ENCODE measurements at regions not wholly inside any gene's neighbourhood (a gene's known extent, or its start where the extent isn't known, plus 50 kb on each side); places are given as distances from the start of the nearest gene placed in this dataset.

DNA sequence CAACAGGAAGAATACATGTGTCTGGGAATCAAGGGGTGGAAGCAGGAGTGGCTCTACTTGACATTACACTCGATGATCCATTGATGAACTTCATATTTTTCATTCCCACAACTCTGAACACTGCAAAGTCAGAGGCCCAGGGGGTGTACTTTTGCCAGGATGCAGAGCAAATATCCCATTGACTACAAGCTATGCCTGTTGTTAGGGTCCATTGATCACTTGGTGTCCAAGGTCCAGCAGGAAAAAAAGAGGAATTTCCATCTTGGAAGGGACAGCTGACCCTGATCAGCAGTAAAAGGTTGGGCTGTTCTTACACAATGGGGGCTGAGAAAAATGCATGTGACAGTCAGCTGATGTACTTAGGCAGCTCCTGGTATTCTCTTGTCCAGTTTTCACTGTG is 118.5 kb upstream of the MAP1B start (continued):
- TF ChIP-seq, protein P1, sequence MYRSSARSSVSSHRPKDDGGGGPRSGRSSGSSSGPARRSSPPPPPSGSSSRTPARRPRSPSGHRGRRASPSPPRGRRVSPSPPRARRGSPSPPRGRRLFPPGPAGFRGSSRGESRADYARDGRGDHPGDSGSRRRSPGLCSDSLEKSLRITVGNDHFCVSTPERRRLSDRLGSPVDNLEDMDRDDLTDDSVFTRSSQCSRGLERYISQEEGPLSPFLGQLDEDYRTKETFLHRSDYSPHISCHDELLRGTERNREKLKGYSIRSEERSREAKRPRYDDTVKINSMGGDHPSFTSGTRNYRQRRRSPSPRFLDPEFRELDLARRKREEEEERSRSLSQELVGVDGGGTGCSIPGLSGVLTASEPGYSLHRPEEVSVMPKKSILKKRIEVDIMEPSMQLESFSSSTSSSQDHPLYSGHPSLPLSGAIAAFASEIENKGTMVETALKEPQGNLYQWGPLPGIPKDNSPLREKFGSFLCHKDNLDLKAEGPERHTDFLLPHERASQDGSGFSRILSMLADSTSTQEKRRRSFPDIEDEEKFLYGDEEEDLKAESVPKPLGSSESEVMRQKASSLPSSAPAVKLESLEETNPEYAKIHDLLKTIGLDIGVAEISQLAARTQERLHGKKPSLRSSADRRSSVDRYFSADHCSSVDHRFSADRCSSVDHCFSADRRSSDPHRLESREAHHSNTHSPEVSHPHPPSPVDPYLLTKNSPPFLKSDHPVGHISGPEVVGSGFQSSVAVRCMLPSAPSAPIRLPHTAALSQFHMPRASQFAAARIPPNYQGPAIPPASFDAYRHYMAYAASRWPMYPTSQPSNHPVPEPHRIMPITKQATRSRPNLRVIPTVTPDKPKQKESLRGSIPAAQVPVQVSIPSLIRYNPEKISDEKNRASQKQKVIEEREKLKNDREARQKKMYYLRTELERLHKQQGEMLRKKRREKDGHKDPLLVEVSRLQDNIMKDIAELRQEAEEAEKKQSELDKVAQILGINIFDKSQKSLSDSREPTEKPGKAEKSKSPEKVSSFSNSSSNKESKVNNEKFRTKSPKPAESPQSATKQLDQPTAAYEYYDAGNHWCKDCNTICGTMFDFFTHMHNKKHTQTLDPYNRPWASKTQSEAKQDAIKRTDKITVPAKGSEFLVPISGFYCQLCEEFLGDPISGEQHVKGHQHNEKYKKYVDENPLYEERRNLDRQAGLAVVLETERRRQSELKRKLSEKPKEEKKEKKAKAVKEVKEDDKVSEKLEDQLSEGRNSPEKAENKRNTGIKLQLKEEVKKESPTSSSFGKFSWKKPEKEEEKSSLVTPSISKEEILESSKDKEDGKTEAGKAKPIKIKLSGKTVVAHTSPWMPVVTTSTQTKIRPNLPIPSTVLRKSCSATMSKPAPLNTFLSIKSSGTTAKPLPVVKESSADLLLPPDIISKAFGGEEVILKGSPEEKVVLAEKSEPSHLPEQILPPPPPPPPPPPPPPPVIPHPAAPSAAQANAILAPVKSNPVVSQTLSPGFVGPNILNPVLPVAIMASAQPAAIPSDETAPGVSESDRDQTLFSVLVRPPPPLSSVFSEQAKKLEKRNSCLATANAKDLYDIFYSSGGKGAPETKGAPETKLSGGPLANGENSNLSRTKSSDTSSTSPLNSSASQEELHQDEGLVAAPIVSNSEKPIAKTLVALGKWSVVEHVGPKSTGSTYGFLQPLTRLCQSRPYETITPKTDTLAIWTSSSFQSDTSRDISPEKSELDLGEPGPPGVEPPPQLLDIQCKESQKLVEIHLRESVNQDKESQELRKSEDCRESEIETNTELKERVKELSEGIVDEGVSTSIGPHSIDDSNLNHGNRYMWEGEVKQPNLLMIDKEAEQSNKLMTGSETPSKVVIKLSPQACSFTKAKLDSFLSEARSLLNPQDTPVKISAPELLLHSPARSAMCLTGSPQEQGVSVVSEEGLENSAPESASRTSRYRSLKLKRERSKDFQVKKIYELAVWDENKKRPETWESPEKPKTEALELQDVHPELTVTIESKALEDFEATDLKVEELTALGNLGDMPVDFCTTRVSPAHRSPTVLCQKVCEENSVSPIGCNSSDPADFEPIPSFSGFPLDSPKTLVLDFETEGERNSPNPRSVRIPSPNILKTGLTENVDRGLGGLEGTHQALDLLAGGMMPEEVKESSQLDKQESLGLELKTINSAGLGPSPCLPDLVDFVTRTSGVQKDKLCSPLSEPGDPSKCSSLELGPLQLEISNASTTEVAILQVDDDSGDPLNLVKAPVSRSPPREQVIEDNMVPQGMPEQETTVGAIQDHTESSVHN (CRISPR knock-in tag; IDR thresholded peaks at IDR 0.05), result no peak
- no peak for TF ChIP-seq GATAD1 (CRISPR knock-in tag; IDR thresholded peaks at IDR 0.05)
- TF ChIP-seq, protein P2, sequence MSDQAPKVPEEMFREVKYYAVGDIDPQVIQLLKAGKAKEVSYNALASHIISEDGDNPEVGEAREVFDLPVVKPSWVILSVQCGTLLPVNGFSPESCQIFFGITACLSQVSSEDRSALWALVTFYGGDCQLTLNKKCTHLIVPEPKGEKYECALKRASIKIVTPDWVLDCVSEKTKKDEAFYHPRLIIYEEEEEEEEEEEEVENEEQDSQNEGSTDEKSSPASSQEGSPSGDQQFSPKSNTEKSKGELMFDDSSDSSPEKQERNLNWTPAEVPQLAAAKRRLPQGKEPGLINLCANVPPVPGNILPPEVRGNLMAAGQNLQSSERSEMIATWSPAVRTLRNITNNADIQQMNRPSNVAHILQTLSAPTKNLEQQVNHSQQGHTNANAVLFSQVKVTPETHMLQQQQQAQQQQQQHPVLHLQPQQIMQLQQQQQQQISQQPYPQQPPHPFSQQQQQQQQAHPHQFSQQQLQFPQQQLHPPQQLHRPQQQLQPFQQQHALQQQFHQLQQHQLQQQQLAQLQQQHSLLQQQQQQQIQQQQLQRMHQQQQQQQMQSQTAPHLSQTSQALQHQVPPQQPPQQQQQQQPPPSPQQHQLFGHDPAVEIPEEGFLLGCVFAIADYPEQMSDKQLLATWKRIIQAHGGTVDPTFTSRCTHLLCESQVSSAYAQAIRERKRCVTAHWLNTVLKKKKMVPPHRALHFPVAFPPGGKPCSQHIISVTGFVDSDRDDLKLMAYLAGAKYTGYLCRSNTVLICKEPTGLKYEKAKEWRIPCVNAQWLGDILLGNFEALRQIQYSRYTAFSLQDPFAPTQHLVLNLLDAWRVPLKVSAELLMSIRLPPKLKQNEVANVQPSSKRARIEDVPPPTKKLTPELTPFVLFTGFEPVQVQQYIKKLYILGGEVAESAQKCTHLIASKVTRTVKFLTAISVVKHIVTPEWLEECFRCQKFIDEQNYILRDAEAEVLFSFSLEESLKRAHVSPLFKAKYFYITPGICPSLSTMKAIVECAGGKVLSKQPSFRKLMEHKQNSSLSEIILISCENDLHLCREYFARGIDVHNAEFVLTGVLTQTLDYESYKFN (CRISPR knock-in tag; conservative IDR thresholded peaks at IDR 0.05), result peak; percentile 68
- TF ChIP-seq SNAI1 (CRISPR knock-in tag; IDR thresholded peaks at IDR 0.05; ENCODE audit: borderline replicate concordance), result no peak
- TF ChIP-seq ARID2 (CRISPR knock-in tag; IDR thresholded peaks at IDR 0.05; ENCODE audit: borderline replicate concordance), result no peak
- no peak for TF ChIP-seq ZNF335 (CRISPR knock-in tag; IDR thresholded peaks at IDR 0.05)
- peak; percentile 34; the same call in 1 of the 2 replicates for TF ChIP-seq FOXO1 (CRISPR knock-in tag; IDR thresholded peaks at IDR 0.05)
- no peak for TF ChIP-seq ZNF660 (CRISPR knock-in tag; IDR thresholded peaks at IDR 0.05; ENCODE audit: borderline replicate concordance, low read depth)
- TF ChIP-seq NKX3-1 (CRISPR knock-in tag; IDR thresholded peaks at IDR 0.05), result no peak
- no peak for TF ChIP-seq SRSF4 (IDR thresholded peaks at IDR 0.05; ENCODE audit: low read depth, low read length, poor library complexity, severe bottlenecking)
- TF ChIP-seq ELF3 (CRISPR knock-in tag; IDR thresholded peaks at IDR 0.05), result no peak
- TF ChIP-seq MAF1 (CRISPR knock-in tag; IDR thresholded peaks at IDR 0.05; ENCODE audit: borderline replicate concordance), result no peak
- TF ChIP-seq, protein P3, sequence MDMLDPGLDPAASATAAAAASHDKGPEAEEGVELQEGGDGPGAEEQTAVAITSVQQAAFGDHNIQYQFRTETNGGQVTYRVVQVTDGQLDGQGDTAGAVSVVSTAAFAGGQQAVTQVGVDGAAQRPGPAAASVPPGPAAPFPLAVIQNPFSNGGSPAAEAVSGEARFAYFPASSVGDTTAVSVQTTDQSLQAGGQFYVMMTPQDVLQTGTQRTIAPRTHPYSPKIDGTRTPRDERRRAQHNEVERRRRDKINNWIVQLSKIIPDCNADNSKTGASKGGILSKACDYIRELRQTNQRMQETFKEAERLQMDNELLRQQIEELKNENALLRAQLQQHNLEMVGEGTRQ (IDR thresholded peaks at IDR 0.05; ENCODE audit: low read depth, low read length), result 0 out of 2 replicates have a peak, but pooled peaks have one; percentile 4
- TF ChIP-seq, protein P3 (CRISPR knock-in tag; IDR thresholded peaks at IDR 0.05; ENCODE audit: borderline replicate concordance), result peak; percentile 42; the same call in 1 of the 2 replicates
- TF ChIP-seq, protein P4, sequence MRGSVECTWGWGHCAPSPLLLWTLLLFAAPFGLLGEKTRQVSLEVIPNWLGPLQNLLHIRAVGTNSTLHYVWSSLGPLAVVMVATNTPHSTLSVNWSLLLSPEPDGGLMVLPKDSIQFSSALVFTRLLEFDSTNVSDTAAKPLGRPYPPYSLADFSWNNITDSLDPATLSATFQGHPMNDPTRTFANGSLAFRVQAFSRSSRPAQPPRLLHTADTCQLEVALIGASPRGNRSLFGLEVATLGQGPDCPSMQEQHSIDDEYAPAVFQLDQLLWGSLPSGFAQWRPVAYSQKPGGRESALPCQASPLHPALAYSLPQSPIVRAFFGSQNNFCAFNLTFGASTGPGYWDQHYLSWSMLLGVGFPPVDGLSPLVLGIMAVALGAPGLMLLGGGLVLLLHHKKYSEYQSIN (CRISPR knock-in tag; IDR thresholded peaks at IDR 0.05; ENCODE audit: borderline replicate concordance), result no peak
